ENCODE measurements at regions not wholly inside any gene's neighbourhood (a gene's known extent, or its start where the extent isn't known, plus 50 kb on each side); places are given as distances from the start of the nearest gene placed in this dataset.

DNA sequence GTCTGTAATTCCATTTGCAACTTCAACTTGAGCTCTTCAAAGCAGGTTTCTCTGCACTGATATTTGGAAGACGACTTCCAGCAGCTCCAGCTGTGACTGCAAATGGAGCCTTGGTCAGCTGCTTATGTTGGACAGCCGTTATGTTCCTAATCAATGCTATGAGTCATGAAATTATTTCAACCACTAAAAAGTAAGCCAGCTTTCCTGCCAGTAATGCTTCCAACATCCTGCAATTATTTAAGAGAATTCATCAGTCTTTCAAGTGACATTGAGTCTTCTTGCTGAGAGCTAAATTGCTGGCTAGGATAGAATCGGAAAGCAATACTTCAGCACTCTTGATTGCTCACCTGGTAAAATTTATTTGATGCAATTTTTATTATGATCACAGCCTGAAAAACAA lies 375.7 kb downstream of the MMUT start:
- H3K27me3 ChIP-seq (ENCODE audit: insufficient read depth, low read depth, severe bottlenecking) = no peaks in the 10 kb centered on the region
- no peaks in the 10 kb centered on the region for H3K36me3 ChIP-seq
- TF ChIP-seq, protein P1, sequence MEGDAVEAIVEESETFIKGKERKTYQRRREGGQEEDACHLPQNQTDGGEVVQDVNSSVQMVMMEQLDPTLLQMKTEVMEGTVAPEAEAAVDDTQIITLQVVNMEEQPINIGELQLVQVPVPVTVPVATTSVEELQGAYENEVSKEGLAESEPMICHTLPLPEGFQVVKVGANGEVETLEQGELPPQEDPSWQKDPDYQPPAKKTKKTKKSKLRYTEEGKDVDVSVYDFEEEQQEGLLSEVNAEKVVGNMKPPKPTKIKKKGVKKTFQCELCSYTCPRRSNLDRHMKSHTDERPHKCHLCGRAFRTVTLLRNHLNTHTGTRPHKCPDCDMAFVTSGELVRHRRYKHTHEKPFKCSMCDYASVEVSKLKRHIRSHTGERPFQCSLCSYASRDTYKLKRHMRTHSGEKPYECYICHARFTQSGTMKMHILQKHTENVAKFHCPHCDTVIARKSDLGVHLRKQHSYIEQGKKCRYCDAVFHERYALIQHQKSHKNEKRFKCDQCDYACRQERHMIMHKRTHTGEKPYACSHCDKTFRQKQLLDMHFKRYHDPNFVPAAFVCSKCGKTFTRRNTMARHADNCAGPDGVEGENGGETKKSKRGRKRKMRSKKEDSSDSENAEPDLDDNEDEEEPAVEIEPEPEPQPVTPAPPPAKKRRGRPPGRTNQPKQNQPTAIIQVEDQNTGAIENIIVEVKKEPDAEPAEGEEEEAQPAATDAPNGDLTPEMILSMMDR (IDR thresholded peaks at IDR 0.05; ENCODE audit: low read depth, low read length) = no peak
- no peak overlapping the region for H3K27ac ChIP-seq
- no peaks in the 10 kb centered on the region for H3K9me3 ChIP-seq (ENCODE audit: severe bottlenecking)
- no peak overlapping the region for H3K4me3 ChIP-seq (ENCODE audit: low read depth, low read length)
- DNase-seq = no peak

DNA sequence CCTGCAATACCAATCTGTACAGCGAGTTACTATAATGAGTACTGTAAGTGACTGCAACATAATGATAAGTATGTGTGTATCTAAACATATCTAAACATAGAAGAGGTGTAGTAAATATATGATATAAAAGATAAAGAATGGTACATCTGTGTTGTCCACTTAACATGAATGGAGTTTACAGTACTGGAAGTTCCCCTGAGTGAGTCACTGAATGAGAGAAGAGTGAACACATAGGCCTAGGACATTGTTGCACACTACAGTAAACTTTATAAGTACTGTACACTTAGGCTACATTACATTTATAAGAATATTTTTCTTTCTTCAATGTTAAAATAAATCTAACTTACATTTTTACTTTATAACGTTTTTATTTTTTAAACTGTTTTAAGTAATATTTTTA lies 380.4 kb downstream of the MMUT start:
- no peak for DNase-seq
- no peaks in the 10 kb centered on the region for H3K9me3 ChIP-seq (ENCODE audit: severe bottlenecking)
- TF ChIP-seq, protein P1 (IDR thresholded peaks at IDR 0.05; ENCODE audit: low read depth, low read length) = no peak

DNA sequence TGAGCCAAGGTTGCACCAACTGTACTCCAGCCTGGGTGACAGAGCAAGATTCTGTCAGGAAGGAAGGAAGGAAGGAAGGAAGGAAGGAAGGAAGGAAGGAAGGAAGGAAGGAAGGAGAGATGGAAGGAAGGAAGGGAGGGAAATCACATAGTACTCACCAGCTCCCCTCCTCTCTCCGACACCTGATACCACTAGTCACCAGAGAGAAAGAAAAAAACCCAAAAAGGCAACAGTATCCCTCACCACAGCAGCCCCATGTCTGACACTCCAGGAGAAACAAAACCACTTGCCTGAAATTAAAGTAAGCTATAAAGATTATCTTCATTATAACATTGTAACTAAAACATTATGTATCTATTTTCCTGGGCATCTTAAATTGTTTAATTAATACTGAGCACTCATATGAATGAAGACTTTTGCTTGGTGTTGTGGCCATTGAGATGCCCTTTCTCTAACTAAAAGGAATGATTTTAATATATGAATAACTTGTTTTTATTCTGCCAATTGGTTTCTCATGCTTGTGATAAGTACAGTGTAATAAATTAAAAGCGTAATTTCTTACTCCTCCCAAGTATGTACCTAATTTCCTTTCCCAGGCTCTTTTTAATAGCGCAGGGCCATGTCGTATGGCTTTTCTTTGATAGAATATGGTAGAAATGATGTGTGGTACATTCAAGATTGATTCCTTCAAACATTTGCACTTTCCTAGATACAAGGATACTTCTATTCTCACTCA lies 390.0 kb downstream of the MMUT start:
- no peak for DNase-seq
- no peaks in the 10 kb centered on the region for H3K9me3 ChIP-seq (ENCODE audit: severe bottlenecking)
- H3K4me3 ChIP-seq (ENCODE audit: low read depth, low read length) = no peak overlapping the region
- no peaks in the 10 kb centered on the region for H3K27me3 ChIP-seq (ENCODE audit: insufficient read depth, low read depth, severe bottlenecking)
- TF ChIP-seq, protein P1 (IDR thresholded peaks at IDR 0.05; ENCODE audit: low read depth, low read length) = no peak
- no peaks in the 10 kb centered on the region for H3K36me3 ChIP-seq
- no peak overlapping the region for H3K27ac ChIP-seq

More for the DNA sequence above, 380.4 kb downstream of the MMUT start:
- H3K27me3 ChIP-seq (ENCODE audit: insufficient read depth, low read depth, severe bottlenecking) = no peaks in the 10 kb centered on the region
- H3K36me3 ChIP-seq = no peaks in the 10 kb centered on the region
- H3K27ac ChIP-seq = no peak overlapping the region
- H3K4me3 ChIP-seq (ENCODE audit: low read depth, low read length) = no peak overlapping the region

DNA sequence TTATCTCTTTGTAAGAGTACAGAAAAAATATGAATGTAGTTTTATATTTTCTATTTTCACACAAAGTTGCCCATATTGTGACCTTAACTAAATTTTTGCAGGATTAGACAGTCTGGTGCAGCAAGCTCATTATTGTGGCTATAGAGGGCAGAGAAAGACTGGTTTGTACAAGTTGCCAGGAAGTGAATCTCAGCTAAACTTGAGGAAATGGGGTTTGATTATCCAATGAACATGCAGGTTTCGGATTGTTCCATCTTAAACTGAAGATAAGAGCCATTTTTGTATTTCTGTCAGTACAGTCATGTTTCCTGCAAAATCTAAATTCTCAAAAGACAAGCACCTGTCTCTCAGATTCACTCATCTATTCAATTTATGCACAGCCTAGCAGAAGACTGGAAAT lies 390.9 kb downstream of the MMUT start:
- Histone ChIP-seq H3K9me3 (ENCODE audit: severe bottlenecking) (no peaks in the 10 kb centered on the region), H3K27ac (no peak overlapping the region), H3K4me3 (ENCODE audit: low read depth, low read length) (no peak overlapping the region), H3K36me3 (no peaks in the 10 kb centered on the region), H3K27me3 (ENCODE audit: insufficient read depth, low read depth, severe bottlenecking) (no peaks in the 10 kb centered on the region)
- DNase-seq = no peak
- TF ChIP-seq, protein P1 (IDR thresholded peaks at IDR 0.05; ENCODE audit: low read depth, low read length) = no peak

DNA sequence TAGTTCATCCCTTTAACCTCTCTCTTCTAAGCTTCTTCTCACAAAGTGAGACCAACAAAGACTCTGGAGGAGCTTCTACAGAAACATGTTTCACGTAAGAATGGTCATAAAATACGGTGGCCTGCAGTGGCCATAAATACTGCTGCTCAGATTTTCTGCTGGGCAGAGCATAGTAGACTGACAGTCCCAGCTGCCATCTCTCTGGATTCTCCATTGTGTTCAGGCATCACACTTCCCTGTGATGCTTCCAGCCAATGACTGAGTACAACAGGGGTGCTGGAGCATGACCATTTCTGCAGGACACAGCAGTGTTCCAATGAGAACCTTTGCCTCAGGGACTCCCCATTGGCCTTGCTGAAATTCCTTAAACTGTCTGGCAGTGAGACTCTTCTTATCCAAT lies 392.6 kb downstream of the MMUT start:
- Histone ChIP-seq H3K36me3 (no peaks in the 10 kb centered on the region), H3K4me3 (ENCODE audit: low read depth, low read length) (no peak overlapping the region), H3K27me3 (ENCODE audit: insufficient read depth, low read depth, severe bottlenecking) (no peaks in the 10 kb centered on the region), H3K27ac (no peak overlapping the region), H3K9me3 (ENCODE audit: severe bottlenecking) (no peaks in the 10 kb centered on the region)
- no peak for DNase-seq
- TF ChIP-seq, protein P1 (IDR thresholded peaks at IDR 0.05; ENCODE audit: low read depth, low read length) = no peak

DNA sequence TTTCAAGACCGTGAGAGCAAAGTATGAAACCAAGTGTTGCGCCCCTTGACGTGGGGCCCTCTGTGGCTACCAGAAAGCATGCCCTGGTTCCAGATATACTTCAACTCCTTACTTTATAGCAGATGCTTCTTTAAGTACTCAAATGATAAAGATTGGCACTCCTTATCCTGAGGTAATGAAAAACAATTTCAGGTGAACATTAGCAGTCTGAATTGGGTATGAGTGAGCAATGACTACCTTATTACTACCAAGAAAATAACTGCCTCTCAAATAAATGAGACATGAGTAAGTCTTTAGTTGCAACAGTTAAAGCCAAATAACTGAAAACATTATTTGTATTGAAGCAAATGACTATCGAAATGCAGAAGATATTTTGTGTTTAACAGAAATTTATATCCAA lies 408.7 kb downstream of the MMUT start:
- H3K36me3 ChIP-seq = no peaks in the 10 kb centered on the region
- H3K27me3 ChIP-seq (ENCODE audit: insufficient read depth, low read depth, severe bottlenecking) = no peaks in the 10 kb centered on the region
- TF ChIP-seq, protein P1 (IDR thresholded peaks at IDR 0.05; ENCODE audit: low read depth, low read length) = no peak
- H3K9me3 ChIP-seq (ENCODE audit: severe bottlenecking) = no peaks in the 10 kb centered on the region
- H3K27ac ChIP-seq = no peak overlapping the region
- DNase-seq = no peak
- no peak overlapping the region for H3K4me3 ChIP-seq (ENCODE audit: low read depth, low read length)

Data from WERI-Rb-1 (cell line).